Ovary (tissue), 7 donors: ENCODE measurements at regions not wholly inside any gene's neighbourhood (a gene's known extent, or its start where the extent isn't known, plus 50 kb on each side); places are given as distances from the start of the nearest gene placed in this dataset.

Source experiments
- DNase-seq, 5 donors: peaks; one replicate each; pipeline ENCODE4 v3.0.0-alpha.2; 2019 to 2020
- H3K27ac ChIP-seq, 2 donors: fragments of 200-600 bp; one replicate each; pipeline versions ENCODE4 v1.5.1 to v1.8.0; 2019 to 2022
- H3K27me3 ChIP-seq: fragments of 200-600 bp; one replicate; pipeline ENCODE4 v1.8.0; 2022
- H3K36me3 ChIP-seq: fragments of 200-600 bp; sonication (generic); one replicate; pipeline ENCODE4 v1.5.1; 2019
- H3K4me1 ChIP-seq: one replicate; pipeline ENCODE4 v1.8.1; 2013; ENCODE audit warnings: mild to moderate bottlenecking, moderate library complexity; ENCODE audit not compliant: insufficient read depth
- H3K4me3 ChIP-seq: fragments of 200-600 bp; sonication (generic); one replicate; pipeline ENCODE4 v1.5.1; 2017
- H3K9me3 ChIP-seq, 2 donors: fragments of 200-600 bp in 1 of 2; sonication (generic) in 1 of 2; one replicate each; pipeline versions ENCODE4 v1.5.1 to v1.8.1; 2013 to 2019; ENCODE audit warnings: mild to moderate bottlenecking in 1 of 2, moderate library complexity in 1 of 2
- EP300 ChIP-seq: sonication (generic); formaldehyde crosslinking; IDR thresholded peaks from one replicate; pipeline ENCODE4 v1.6.1; 2017; ENCODE audit warnings: antibody characterized with exemption
- POLR2A ChIP-seq: fragments of 450-650 bp; IDR thresholded peaks from one replicate; pipeline ENCODE4 v1.6.1; 2017; ENCODE audit warnings: antibody characterized with exemption, mild to moderate bottlenecking, moderate library complexity
- WGBS, 3 donors: extraction: QIAGEN DNeasy Blood & Tissue Kit in 1 of 3; methylation state at CpG; one replicate each; pipeline versions ENCODE4 v1.1.5 to v1.1.7; 2013 to 2017; 5-methylcytosine and 5-hydroxymethylcytosine counted together
- intact Hi-C, 4 donors: fragments of 100-400 bp; cut with DNase I; formaldehyde crosslinking; loops; one replicate each; pipeline versions ENCODE4 v1.11.0 to v1.15.1; 2022 to 2023
- TF ChIP-seq, protein P1 (sequence below), 3 donors: fragments of 450-650 bp in 2 of 3; fragments of 200-600 bp in 1 of 3; IDR thresholded peaks; one replicate each; pipeline versions ENCODE4 v1.5.1 to v1.8.0; 2016 to 2022; ENCODE audit warnings: antibody characterized with exemption in 3 of 3, mild to moderate bottlenecking in 1 of 3
- donor health status: DM: no; HTN: no; CAD: no; lungs with moderate emphysema.
- donor health status: DM: no; HTN: no; CAD: no.
- donor health status: Bipolar disorder and iron deficiency.
- donor health status: DM: no; HTN: no; CAD: no.
- donor health status: DM: yes; HTN: yes; CAD: no.

DNA sequence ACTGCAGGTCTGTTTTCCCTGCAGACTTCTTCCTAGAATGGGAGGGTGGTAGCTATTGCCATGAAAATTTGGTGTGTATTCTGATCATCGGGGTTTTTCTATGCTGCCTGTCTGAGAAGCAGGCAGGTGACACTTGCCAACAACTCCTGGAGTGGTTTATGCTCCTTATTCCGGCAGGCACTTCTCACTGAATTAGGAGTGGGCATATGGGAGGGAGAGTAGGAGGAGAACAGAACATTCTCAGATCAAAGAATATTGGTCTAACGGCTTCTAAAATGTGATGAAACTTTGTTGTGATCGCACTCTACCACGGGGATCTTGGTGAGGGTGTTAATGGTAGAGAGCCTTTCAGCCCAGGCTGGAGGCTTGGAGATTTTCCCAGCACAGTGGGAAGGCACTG, 480.8 kb downstream of the PLCL1 start:
- 63 to 73% (median 64%) methylated on average over 5 of the region's 5 CpGs for WGBS, 3 donors
- no peaks in the 10 kb centered on the region for H3K9me3 ChIP-seq
- no peaks in the 10 kb centered on the region for H3K4me1 ChIP-seq
- no peaks in the 10 kb centered on the region for H3K27me3 ChIP-seq
- H3K4me3 ChIP-seq: no peak overlapping the region
- no peaks in the 10 kb centered on the region for H3K36me3 ChIP-seq
- TF ChIP-seq POLR2A: no peak
- no peak for TF ChIP-seq EP300
- DNase-seq: no peak
- no peak overlapping the region for H3K27ac ChIP-seq
- intact Hi-C loops: no loop called here

DNA sequence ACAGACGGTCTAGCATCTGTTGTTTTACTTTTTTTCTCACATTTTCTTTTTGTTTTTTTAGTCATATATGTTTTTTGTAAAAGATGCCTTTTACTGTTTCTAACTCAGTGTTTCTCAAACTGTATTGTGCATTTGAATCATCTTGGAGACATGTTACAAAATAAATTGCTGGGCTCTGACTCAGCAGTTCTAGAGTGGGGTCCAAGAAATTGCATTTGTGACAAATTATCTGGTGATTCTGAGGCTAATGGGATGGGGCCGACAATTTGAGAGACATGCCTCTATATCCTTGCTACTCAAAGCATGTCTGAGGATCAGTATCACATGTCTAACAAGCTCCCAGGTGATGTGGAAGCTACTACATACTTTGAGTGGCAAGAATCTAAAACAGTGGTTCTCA, 478.8 kb downstream of the PLCL1 start:
- no peaks in the 10 kb centered on the region for H3K36me3 ChIP-seq
- no peak overlapping the region for H3K4me3 ChIP-seq
- H3K9me3 ChIP-seq: no peaks in the 10 kb centered on the region
- no peaks in the 10 kb centered on the region for H3K27me3 ChIP-seq
- H3K27ac ChIP-seq: no peak overlapping the region
- no peak for DNase-seq
- intact Hi-C loops: no loop called here
- WGBS, 3 donors: 47 to 70% (median 62%) methylated on average over 2 of the region's 2 CpGs
- H3K4me1 ChIP-seq: no peaks in the 10 kb centered on the region
- TF ChIP-seq, protein P1, sequence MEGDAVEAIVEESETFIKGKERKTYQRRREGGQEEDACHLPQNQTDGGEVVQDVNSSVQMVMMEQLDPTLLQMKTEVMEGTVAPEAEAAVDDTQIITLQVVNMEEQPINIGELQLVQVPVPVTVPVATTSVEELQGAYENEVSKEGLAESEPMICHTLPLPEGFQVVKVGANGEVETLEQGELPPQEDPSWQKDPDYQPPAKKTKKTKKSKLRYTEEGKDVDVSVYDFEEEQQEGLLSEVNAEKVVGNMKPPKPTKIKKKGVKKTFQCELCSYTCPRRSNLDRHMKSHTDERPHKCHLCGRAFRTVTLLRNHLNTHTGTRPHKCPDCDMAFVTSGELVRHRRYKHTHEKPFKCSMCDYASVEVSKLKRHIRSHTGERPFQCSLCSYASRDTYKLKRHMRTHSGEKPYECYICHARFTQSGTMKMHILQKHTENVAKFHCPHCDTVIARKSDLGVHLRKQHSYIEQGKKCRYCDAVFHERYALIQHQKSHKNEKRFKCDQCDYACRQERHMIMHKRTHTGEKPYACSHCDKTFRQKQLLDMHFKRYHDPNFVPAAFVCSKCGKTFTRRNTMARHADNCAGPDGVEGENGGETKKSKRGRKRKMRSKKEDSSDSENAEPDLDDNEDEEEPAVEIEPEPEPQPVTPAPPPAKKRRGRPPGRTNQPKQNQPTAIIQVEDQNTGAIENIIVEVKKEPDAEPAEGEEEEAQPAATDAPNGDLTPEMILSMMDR (IDR thresholded peaks at IDR 0.05): no peak
- no peak for TF ChIP-seq EP300
- TF ChIP-seq POLR2A: no peak

DNA sequence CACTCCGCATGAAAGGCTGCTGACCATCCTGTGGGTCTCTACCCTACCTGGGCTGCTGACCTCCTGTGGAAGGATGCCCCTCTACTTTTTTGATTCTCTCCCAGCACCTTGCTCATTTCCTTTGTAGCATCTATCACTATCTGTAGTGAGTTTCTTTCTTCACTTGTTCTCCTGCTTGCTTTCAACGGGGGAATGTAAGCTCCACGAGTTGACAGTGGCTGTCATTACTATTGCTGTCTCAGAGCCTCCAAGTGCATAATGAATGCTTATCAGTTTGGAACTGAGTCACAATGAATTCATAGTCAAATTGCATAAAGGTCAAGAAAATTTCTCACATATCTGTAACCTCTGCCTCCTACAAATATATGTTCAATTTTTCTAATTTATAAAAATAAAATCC, 477.7 kb downstream of the PLCL1 start:
- Histone ChIP-seq H3K4me1 (no peaks in the 10 kb centered on the region), H3K9me3 (no peaks in the 10 kb centered on the region), H3K4me3 (no peak overlapping the region), H3K27me3 (no peaks in the 10 kb centered on the region), H3K36me3 (no peaks in the 10 kb centered on the region), H3K27ac (no peak overlapping the region)
- DNase-seq: no peak
- intact Hi-C loops: no loop called here
- WGBS, 3 donors: 87 to 92% (median 87%) methylated on average over 3 of the region's 3 CpGs
- TF ChIP-seq POLR2A: no peak
- TF ChIP-seq, protein P1 (IDR thresholded peaks at IDR 0.05): no peak
- TF ChIP-seq EP300: no peak

GRCh38 chr2:198280145-198280544, 475.8 kb downstream of the PLCL1 start:
- WGBS, 3 donors: 83 to 96% (median 93%) methylated on average over 2 of the region's 2 CpGs
- H3K27ac ChIP-seq: no peak overlapping the region
- no peak for DNase-seq
- no peaks in the 10 kb centered on the region for H3K36me3 ChIP-seq
- H3K4me3 ChIP-seq: no peak overlapping the region
- intact Hi-C loops: no loop called here
- no peaks in the 10 kb centered on the region for H3K9me3 ChIP-seq
- TF ChIP-seq EP300: no peak
- TF ChIP-seq, protein P1 (IDR thresholded peaks at IDR 0.05): no peak
- TF ChIP-seq POLR2A: no peak
- no peaks in the 10 kb centered on the region for H3K4me1 ChIP-seq
- H3K27me3 ChIP-seq: no peaks in the 10 kb centered on the region

- H3K27ac ChIP-seq: no peak overlapping the region
- intact Hi-C loops: no loop called here
- H3K9me3 ChIP-seq: no peaks in the 10 kb centered on the region
- H3K4me1 ChIP-seq: no peaks in the 10 kb centered on the region
- no peak for DNase-seq
- 49 to 57% (median 52%) methylated on average over 5 of the region's 5 CpGs for WGBS, 3 donors
- no peaks in the 10 kb centered on the region for H3K27me3 ChIP-seq
- no peak overlapping the region for H3K4me3 ChIP-seq
- H3K36me3 ChIP-seq: no peaks in the 10 kb centered on the region
- TF ChIP-seq EP300: no peak
- TF ChIP-seq, protein P1 (IDR thresholded peaks at IDR 0.05): no peak
- no peak for TF ChIP-seq POLR2A
Observed at GRCh38 chr2:198279026-198279425, 474.6 kb downstream of the PLCL1 start.
